Activated CD8-positive, alpha-beta T cell treated with anti-CD3 and anti-CD28 coated beads for 36 hours (primary cell): ENCODE measurements at regions not wholly inside any gene's neighbourhood (a gene's known extent, or its start where the extent isn't known, plus 50 kb on each side); places are given as distances from the start of the nearest gene placed in this dataset.

ENCODE experiments used
- ATAC-seq: fragments of 200-7000 bp; cut with Tn5 transposase; one replicate; pipeline ENCODE4 v1.10.0; 2021; ENCODE audit warnings: mild to moderate bottlenecking, moderate library complexity
- CTCF ChIA-PET: fragments of 350-600 bp; sonication (Branson Sonifier 250); formaldehyde crosslinking; loops from one replicate; lab custom pipeline; 2021; ENCODE audit warnings: antibody characterized with exemption; lab: Charles Lee
- POLR2A ChIA-PET: fragments of 350-600 bp; sonication (Branson Sonifier 250); formaldehyde crosslinking; loops from one replicate; lab custom pipeline; 2021; ENCODE audit warnings: antibody characterized with exemption; lab: Charles Lee
- DNase-seq: peaks from one replicate; pipeline ENCODE4 v3.0.0-alpha.2; 2020
- H3K27ac Mint-ChIP-seq: one replicate; pipeline ENCODE4 v1.8.0; 2021; ENCODE audit warnings: mild to moderate bottlenecking, mixed read lengths
- H3K27me3 Mint-ChIP-seq: one replicate; pipeline ENCODE4 v1.8.0; 2021; ENCODE audit warnings: mixed read lengths
- H3K36me3 Mint-ChIP-seq: one replicate; pipeline ENCODE4 v1.8.0; 2021; ENCODE audit warnings: low read depth, mixed read lengths
- H3K4me1 Mint-ChIP-seq: one replicate; pipeline ENCODE4 v1.8.0; 2021; ENCODE audit warnings: low read depth, mixed read lengths
- H3K4me3 Mint-ChIP-seq: one replicate; pipeline ENCODE4 v1.8.0; 2021; ENCODE audit warnings: mild to moderate bottlenecking, moderate library complexity, mixed read lengths
- H3K9me3 Mint-ChIP-seq: one replicate; pipeline ENCODE4 v1.8.0; 2021; ENCODE audit warnings: mixed read lengths
- intact Hi-C: fragments of 100-400 bp; cut with micrococcal nuclease; formaldehyde crosslinking; loops from one replicate; pipeline ENCODE4 v1.10.0; 2022
- TF ChIP-seq, protein P1 (sequence below): fragments of 200-600 bp; IDR thresholded peaks from one replicate; pipeline ENCODE4 v1.8.0; 2022; ENCODE audit warnings: antibody characterized with exemption, mild to moderate bottlenecking

DNA sequence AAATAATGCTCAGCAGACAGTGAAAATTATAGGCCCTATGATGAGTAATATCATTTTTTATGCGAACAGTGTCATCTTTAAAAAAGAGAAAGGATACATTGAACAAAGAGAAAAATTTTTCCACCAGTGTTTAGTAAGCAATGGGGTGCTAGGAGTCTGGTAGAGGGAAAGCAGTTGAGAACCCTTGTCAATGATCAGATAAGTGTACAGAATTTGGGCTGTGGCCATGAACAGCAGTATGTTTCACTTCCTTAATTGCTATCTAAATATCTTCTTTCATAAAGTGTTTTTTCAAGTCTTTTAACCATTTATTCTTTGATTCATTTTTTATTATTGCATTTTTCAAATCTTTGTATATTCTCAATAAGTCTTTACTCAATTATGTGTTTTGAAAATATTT is 750.7 kb upstream of the KCND2 start:
- intact Hi-C loops, result no loop called here
- DNase-seq (no peak), ATAC-seq (no peak)
- CTCF ChIA-PET, result no interaction called here
- TF ChIP-seq, protein P1, sequence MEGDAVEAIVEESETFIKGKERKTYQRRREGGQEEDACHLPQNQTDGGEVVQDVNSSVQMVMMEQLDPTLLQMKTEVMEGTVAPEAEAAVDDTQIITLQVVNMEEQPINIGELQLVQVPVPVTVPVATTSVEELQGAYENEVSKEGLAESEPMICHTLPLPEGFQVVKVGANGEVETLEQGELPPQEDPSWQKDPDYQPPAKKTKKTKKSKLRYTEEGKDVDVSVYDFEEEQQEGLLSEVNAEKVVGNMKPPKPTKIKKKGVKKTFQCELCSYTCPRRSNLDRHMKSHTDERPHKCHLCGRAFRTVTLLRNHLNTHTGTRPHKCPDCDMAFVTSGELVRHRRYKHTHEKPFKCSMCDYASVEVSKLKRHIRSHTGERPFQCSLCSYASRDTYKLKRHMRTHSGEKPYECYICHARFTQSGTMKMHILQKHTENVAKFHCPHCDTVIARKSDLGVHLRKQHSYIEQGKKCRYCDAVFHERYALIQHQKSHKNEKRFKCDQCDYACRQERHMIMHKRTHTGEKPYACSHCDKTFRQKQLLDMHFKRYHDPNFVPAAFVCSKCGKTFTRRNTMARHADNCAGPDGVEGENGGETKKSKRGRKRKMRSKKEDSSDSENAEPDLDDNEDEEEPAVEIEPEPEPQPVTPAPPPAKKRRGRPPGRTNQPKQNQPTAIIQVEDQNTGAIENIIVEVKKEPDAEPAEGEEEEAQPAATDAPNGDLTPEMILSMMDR, result no peak
- POLR2A ChIA-PET, result no interaction called here
- no peak overlapping the region for H3K4me3 Mint-ChIP-seq
- H3K4me1 Mint-ChIP-seq, result no peaks in the 10 kb centered on the region
- H3K27me3 Mint-ChIP-seq, result no peaks in the 10 kb centered on the region
- no peaks in the 10 kb centered on the region for H3K36me3 Mint-ChIP-seq
- H3K9me3 Mint-ChIP-seq, result peaks cover 15% of the 10 kb centered on the region
- H3K27ac Mint-ChIP-seq, result no peak overlapping the region

DNA sequence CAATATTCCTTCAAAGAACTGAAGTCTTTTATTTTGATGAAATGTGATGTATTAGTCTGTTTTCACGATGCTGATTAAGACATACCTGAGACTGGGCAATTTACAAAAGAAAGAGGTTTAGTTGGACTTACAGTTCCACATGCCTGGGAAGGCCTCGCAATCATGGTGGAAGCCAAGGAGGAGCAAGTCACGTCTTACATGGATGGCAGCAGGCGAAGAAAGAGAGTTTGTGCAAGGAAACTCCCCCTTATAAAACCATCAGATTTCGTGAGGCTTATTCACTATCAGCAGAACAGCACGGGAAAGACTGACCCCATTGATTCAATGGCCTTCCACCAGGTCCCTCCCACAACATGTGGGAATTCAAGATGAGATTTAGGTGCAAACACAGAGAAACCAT is 750.3 kb upstream of the KCND2 start:
- H3K36me3 Mint-ChIP-seq, result no peaks in the 10 kb centered on the region
- H3K27me3 Mint-ChIP-seq, result no peaks in the 10 kb centered on the region
- no peak overlapping the region for H3K4me3 Mint-ChIP-seq
- CTCF ChIA-PET, result no interaction called here
- H3K9me3 Mint-ChIP-seq, result peaks cover 14% of the 10 kb centered on the region
- POLR2A ChIA-PET, result no interaction called here
- intact Hi-C loops, result no loop called here
- DNase-seq (no peak), ATAC-seq (no peak)
- TF ChIP-seq, protein P1, result no peak
- no peak overlapping the region for H3K27ac Mint-ChIP-seq
- no peaks in the 10 kb centered on the region for H3K4me1 Mint-ChIP-seq

DNA sequence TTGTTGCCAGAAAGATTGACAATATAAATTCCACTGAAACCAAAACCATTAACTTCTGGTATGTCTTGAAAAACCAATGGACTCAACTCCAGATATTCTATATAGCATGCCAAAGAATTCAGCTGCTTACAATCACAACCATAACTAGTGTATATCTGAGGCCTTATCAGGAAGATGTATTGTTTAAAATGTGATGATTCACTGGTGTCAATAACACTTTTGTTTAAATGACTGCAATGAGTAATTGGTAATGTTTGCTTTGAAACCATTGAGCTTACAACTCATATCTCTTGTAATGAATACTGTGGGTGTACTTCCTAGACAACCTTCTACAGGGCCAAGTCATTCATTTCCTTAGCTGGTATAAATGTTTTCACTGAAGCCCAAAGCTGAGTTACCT is 727.9 kb upstream of the KCND2 start:
- intact Hi-C loops, result no loop called here
- H3K4me1 Mint-ChIP-seq, result no peaks in the 10 kb centered on the region
- TF ChIP-seq, protein P1, result no peak
- no peaks in the 10 kb centered on the region for H3K36me3 Mint-ChIP-seq
- POLR2A ChIA-PET, result no interaction called here
- H3K9me3 Mint-ChIP-seq, result no peaks in the 10 kb centered on the region
- DNase-seq (no peak), ATAC-seq (no peak)
- CTCF ChIA-PET, result no interaction called here
- no peak overlapping the region for H3K27ac Mint-ChIP-seq
- no peak overlapping the region for H3K4me3 Mint-ChIP-seq
- H3K27me3 Mint-ChIP-seq, result no peaks in the 10 kb centered on the region

DNA sequence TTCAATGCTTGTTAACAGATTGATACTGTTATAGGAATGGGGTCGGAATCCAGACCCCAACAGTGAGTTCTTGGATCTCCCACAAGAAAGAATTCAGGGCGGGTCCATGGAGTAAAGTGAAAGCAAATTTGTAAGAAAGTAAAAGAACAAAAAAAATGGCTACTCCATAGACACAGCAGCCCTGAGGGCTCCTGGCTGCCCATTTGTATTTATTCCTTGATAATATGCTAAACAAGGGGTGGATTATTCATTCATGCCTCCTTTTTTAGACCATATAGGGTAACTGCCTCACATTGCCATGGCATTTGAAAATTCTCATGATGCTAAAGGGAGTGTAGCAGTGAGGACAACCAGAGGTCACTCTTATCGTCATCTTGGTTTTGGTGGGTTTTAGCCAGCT is 717.2 kb upstream of the KCND2 start:
- DNase-seq, result no peak
- H3K4me1 Mint-ChIP-seq, result no peaks in the 10 kb centered on the region
- intact Hi-C loops, result no loop called here
- no peak for ATAC-seq
- TF ChIP-seq, protein P1, result no peak
- CTCF ChIA-PET, result no interaction called here
- no peak overlapping the region for H3K27ac Mint-ChIP-seq
- POLR2A ChIA-PET, result no interaction called here
- H3K9me3 Mint-ChIP-seq, result peaks cover 1% of the 10 kb centered on the region
- H3K36me3 Mint-ChIP-seq, result no peaks in the 10 kb centered on the region
- no peak overlapping the region for H3K4me3 Mint-ChIP-seq
- no peaks in the 10 kb centered on the region for H3K27me3 Mint-ChIP-seq

DNA sequence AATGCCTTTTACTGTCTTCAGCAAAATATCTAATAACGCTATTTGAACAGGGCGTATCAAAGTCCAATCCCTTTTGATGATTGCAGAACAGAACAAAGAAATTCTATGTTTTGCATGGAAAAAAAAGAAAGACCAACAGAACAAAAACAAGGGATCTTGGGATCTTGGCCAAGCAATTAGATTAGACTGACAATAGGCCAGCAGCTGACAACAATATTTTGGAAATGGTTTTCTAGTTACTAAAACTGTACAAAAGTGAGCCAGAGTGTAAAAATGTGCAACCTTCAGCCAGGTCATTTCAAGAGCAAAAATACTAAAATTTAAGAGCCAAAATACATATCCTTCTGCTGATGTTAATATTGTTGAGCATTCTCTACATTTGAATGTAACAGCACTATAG is 716.5 kb upstream of the KCND2 start:
- no peak for ATAC-seq
- Mint-ChIP-seq H3K36me3 (no peaks in the 10 kb centered on the region), H3K4me3 (no peak overlapping the region), H3K27ac (no peak overlapping the region), H3K4me1 (no peaks in the 10 kb centered on the region), H3K27me3 (no peaks in the 10 kb centered on the region), H3K9me3 (peaks cover 1% of the 10 kb centered on the region)
- DNase-seq, result no peak
- intact Hi-C loops, result no loop called here
- ChIA-PET CTCF (no interaction called here), POLR2A (no interaction called here)
- TF ChIP-seq, protein P1, result no peak
